8988T (cell line): ENCODE measurements at regions not wholly inside any gene's neighbourhood (a gene's known extent, or its start where the extent isn't known, plus 50 kb on each side); places are given as distances from the start of the nearest gene placed in this dataset.
"Not testable (repeated sequence)": the region's sequence is repeated elsewhere in the genome, so short reads cannot be mapped to it uniquely, and the experiment has no call there.

ENCODE experiments used
- DNase-seq: peaks from one replicate; pipeline ENCODE4 v3.0.0; 2011

DNA sequence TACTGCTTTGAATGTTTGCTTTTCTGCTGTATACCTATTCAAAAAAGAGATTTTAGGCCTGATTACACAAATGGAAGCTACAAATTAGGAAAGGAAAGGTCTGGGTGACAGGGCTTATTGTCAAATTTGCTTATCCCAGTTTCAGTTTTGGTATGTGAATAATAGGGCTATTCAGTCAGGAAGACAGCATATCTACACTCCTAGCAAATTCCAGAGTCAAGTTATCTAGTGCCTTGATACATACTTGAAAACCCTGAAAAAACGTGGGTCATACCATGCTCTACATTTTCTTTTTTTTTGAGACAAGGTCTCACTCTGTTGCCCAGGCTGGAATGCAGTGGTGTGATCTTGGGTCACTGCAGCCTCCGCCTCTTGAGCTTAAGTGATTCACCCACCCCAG lies 59.2 kb upstream of the CCDC180 start:
- not testable (repeated sequence) for DNase-seq

DNA sequence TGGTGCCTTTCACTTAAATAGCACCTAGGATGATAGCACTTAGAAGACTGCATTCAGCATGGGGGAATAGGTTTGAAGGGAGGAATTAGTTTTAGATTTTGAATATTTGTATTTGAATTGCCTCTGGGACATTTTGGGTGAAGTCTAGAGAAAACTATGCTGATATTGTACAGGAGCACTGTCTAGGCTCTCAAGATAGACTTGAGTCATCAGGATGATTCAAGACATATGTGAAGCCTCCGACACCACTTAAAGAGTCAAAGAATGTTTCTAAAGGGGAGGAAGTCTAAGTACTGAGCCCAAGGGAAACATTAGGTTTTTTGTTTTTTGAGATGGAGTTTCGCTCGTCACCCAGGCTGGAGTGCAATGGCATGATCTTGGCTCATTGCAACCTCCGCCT lies 63.9 kb upstream of the CCDC180 start:
- no peak for DNase-seq

DNA sequence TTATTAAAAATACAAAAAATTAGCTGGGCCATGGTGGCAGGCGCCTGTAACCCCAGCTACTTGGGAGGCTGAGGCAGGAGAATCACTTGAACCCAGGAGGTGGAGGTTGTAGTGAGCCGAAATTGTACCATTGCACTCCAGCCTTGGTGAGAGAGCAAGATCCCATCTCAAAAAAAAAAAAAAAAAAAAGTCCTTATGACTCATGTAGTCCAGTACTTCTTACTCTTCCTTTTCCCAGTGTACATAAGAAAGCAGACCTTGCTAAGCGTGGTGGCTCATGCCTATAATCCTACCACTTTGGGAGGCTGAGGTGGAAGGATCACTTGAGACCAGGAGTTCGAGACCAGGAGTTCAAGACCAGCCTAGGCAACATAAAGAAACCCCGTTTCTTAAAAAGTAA lies 66.0 kb upstream of the CCDC180 start:
- not testable (repeated sequence) for DNase-seq

DNA sequence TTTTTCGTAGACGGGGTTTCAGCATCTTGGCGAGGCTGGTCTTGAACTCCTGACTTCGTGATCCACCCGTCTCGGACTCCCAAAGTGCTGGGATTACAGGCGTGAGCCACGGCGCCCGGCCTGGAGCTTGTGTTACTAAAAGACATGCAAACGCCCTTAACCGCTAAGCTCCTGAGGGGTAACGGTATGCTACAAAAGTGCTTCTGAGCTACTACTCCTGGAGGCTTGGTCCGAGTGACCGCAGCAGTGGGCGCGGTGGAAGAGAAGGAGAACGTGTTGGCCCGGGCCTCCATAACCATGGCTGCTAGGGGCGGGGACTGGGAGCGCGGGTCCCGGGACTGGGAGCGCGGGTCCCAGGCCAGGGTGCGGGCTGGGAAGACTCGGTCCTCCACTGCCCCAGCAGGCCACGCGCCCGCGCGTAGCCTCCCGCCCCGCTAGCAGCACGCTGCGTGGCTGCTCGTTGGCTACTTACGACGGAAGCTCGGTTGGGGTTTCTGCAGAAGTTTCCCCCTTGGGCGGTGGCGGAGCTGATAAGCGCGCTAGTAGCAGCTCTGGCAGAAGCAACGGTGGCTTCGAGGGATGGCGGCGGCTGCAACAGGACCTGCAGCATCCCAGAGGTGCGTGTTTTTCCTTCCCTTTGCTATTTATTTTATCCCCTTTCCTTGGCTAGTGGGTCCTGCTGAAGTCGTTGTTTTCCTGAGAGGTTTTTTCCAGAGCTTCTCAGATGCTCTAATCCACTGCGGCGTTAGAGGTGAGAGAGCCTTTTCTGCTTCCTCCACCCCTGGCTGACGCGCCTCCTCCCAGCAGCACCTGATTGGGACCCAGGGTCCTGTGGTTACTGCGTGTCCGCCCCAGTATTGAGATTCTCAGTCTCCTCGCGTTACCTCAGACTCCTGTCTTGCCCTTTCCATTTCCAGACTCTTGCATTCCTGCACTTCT lies 69.2 kb upstream of the CCDC180 start:
- peak; percentile 59 for DNase-seq

DNA sequence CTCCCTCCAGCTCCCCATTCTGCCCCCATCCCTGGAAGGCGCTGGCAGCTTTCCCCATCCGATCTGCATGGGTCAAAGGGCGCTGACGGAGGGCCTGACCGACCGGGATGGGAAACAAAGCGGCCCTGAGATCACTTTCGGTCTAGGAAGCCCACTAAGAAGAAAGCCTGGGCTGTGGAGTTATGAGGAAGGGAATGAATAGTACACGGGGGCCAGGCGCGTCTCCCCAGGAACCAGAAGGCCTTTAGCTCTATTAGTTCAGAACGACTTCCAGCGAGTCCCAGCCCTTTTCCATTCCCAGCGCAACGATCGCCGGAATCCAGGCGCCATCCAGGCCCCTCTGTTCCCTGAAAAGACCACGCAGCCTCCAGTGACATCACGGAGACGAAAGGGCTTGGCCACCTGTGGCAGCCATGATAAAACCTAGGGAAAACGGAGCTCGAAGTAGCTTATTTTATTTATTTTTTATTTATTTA lies 70.1 kb upstream of the CCDC180 start:
- no peak for DNase-seq

DNA sequence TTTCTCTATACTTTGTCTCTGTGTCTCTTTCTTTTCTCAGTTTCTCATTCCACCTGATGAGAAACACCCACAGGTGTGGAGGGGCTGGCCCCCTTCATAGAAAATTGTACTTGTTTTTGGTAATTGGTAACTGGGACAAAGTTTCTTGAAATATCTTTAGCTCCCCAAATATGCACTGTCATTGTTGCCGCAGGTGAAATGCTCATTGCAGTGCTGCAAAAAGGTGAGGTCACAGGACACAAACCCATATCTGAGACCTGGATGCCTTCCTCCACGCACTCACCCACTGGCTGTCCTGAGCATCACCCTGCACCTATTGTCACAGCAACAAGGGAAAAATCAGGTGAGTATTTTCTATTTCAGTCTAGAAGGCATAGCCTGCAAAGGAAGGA lies 74.5 kb upstream of the CCDC180 start:
- DNase-seq = not testable (repeated sequence)

DNA sequence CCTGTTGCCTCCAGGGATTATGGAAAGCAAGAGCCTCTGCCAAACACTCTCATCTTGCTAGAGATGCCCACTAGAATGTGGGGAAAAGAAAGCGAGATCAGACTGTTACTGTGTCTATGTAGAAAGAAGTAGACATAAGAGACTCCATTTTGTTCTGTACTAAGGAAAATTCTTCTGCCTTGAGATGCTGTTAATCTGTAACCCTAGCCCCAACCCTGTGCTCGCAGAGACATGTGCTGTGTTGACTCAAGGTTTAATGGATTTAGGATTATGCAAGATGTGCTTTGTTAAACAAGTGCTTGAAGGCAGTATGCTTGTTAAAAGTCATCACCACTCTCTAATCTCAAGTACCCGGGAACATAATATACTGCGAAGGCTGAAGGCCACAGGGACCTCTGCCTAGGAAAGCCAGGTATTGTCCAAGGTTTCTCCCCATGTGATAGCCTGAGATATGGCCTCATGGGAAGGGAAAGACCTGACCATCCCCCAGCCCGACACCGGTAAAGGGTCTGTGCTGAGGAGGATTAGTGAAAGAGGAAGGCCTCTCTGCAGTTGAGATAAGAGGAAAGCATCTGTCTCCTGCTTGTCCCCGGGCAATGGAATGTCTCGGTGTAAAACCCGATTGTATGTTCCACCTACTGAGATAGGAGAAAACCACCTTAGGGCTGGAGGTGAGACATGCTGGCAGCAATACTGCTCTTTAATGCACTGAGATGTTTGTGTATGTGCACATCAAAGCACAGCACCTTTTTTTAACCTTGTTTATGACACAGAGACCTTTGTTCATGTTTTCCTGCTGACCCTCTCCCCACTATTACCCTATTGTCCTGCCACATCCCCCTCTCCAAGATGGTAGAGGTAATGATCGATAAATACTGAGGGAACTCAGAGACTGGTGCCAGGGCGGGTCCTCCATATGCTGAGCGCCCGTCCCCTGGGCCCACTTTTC lies 75.1 kb upstream of the CCDC180 start:
- not testable (repeated sequence) for DNase-seq

DNA sequence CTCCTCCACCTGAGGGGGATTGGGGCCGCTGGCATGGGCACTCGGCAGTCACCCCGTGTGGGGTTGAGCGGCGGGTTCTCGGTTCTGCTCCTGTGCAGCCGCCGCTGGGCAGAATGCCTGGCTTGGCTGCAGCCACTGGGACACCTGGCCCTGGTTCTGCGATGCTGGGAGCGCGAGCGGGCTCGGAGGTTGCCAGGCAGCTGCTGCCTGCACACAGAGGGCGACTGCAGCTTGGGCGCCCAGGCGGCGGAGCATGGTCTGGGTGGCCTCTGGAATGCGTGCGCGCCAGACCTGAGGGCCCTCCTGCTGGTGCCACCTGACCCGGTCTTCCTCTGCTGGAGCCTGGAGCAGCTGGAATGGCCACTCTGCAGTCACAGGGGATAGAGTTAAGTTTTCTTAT lies 85.1 kb upstream of the CCDC180 start:
- not testable (repeated sequence) for DNase-seq

DNA sequence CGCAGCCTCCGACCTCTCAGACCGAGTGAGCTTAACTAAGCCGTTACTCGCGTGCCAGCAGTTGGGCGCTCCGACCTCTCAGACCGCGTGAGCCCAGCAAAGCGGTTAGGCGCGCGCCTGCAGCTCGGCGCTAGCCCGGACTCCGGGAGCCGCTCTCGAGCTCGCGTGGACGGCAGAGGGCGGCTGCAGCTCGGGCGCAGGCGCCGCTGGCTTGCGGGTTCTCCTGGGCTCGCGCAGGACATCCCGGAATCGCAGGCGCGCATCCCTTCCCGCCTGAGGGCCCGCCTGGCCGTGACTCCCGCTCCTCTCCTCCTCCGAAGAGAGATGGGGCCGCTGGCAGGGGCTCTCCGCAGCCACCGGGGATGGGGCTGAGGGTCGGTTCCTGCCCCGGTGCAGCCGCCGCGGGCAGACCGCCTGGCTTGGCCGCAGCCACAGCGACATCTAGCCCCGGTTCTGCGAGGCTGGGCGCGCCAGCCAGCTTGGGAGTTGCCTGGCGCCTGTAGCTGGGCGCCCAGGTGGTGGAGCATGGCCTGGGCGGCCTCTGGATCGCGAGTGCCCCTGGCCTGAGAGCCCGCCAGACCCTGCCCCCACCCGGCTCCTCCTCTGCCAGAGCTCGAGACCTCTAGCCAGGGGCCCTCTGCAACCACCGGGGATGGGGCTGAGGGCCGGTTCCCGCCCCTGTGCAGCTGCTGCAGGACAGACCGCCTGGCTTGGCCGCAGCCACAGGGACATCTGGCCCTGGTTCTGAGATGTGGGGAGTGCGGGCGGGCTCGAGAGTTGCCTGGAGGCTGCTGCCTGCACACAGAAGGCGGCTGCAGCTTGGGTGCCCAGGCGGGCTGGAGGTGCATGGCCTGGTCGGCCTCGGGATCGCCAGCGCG lies 85.7 kb upstream of the CCDC180 start:
- DNase-seq = peak; percentile 48

DNA sequence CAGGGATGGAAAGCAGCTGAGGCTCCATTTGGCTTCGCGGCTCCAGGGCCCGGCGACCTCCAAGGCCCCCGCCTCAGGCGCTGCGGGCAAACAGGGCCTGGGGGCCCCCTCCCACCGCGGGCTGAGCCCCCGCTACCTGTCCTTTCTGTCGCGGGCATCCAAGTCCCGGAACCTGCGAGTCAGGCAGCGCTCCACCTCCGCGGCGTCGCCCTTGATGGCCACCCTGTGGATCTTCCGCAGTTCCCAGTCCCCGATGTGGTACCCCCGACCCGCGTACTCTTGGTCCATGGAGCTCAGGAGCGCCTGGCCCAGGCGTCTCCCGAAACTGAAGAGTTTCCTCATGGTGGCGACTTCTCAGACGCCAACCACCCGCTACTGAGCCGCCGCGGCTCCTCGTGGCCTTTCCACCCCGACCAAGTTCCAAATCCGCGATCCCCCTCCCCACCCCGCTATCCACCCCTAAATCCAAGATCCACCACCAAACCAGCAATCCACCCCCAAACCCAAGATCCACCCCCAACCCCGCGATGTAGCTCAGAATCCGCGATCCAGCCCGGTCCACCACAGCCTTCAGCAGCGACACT lies 86.5 kb upstream of the CCDC180 start:
- DNase-seq = no peak

DNA sequence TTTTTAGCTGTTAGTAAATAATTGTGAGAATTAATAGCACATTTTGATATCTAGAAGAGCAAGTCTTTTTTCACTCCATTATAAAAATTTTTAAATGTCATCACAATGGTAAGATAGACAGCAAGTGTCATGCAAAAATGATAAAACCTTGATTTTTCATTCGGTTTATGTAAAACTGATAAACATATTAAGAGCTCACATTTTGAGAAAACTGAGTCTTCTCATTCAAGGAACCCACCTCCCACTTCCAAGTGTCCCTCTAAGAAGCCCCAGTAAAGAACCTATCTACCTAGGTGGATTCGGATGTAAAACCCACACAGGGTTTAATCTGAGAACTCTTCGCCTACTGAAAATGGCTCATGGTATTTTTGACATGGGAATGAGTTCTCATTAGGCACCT lies 87.1 kb upstream of the CCDC180 start:
- not testable (repeated sequence) for DNase-seq

DNA sequence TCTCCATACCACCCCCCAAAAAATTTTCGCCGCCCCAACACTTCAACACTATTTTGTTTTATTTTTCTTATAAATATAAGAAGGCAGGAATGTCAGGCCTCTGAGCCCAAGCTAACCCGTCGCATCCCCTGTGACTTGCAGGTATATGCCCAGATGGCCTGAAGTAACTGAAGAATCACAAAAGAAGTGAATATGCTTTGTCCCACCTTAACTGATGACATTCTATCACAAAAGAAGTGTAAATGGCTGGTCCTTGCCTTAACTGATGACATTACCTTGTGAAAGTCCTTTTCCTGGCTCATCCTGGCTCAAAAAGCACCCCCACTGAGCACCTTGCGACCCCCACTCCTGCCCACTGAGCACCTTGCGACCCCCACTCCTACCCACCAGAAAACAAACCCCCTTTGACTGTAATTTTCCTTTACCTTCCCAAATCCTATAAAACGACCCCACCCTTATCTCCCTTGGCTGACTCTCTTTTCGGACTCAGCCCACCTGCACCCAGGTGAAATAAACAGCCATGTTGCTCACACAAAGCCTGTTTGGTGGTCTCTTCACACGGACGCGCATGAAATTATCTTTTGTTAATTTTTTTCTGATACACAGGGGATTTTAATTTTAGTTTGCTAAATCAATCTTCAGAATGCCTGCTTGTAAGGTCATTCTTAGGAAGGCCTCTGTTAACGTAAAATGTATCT lies 87.9 kb upstream of the CCDC180 start:
- DNase-seq = not testable (repeated sequence)

DNA sequence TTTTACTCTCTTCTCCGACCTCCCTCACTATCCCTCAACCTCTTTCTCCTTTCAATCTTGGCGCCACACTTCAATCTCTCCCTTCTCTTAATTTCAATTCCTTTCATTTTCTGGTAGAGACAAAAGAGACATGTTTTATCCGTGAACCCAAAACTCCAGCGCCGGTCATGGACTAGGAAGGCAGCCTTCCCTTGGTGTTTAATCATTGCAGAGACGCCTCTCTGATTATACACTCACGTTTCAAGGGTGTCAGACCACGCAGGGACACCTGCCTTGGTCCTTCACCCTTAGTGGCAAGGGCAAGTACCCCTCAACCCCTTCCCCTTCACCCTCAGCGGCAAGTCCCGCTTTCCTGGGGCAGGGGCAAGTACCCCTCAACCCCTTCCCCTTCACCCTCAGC lies 92.3 kb upstream of the CCDC180 start:
- DNase-seq = not testable (repeated sequence)

DNA sequence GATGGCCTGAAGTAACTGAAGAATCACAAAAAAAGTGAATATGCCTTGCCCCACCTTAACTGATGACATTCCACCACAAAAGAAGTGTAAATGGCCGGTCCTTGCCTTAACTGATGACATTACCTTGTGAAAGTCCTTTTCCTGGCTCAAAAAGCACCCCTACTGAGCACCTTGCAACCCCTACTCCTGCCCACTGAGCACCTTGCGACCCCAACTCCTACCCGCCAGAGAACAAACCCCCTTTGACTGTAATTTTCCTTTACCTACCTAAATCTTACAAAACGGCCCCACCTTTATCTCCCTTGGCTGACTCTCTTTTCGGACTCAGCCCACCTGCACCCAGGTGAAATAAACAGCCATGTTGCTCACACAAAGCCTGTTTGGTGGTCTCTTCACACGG lies 92.9 kb upstream of the CCDC180 start:
- DNase-seq = not testable (repeated sequence)

DNA sequence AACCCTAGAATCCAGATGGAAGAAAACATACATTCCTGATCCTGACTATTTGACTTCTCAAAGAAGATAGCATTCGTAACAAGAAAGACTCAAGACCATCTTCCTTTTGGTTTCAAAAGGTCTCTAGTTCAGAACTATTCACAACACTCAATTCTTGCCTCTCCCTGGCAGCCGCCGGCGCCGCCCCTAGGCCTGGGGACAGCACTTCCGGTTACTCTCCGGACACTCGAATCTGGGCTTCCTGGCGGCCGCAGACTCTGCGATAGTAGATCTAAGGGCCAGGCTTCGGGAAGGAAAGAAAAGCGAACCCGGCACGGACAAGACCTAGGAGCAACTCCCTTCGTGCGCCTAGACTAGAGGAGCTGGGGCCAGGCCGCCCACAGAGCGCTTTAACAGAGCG lies 107.8 kb upstream of the CCDC180 start:
- DNase-seq = not testable (repeated sequence)

DNA sequence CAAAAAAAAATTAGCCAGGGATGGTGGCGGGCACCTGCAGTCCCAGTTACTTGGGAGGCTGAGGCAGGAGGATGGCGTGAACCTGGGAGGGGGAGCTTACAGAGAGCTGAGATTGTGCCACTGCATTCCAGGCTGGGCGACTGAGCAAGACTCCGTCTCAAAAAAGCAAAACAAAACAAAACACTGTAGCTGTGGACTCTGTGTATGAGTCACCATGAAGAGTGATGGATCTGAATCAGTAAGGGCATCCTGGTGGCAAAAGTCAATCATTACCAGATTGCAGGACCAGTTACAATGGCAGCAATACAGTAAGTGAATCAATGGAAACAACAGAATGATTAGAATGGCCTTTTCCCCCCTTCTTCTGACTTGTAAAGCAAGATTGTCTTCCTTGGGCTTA lies 113.7 kb upstream of the CCDC180 start:
- DNase-seq = not testable (repeated sequence)

DNA sequence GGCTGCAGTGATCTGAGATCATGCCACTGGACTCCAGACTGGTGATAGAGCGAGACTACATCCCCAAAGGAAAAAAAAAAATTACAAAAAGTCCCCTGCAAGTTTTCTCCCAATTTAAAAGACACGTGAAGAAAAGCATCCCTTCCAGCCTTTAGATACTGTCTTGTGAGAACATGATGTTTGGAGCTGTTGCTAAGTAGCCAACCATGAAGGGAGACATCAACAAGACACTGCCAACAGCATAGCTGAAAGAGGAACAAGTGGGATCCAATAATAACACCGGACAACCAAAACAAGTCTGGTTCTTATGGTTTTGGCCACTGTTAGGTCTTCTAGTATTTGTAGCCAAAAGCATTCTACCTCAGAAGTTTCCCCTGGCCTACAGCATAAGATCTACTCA lies 118.9 kb upstream of the CCDC180 start:
- DNase-seq = no peak

DNA sequence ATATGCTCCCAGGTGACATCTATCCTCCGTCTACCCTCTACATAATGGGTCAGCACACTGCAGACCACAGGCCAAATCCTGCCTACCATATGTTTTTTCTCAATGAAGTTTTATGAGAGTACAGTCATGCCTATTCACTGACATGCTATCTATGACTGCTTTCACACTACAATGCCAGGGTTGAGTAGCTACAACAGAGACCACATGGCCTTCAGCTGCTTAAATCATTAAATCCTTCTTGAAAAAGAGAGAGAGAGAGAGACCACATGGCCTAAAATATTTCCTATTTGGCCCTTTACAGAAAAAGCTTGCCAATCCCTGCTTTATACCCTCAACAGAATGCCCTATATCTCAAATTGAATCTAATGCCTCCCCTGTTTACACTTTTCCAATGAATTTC lies 119.8 kb upstream of the CCDC180 start:
- not testable (repeated sequence) for DNase-seq

DNA sequence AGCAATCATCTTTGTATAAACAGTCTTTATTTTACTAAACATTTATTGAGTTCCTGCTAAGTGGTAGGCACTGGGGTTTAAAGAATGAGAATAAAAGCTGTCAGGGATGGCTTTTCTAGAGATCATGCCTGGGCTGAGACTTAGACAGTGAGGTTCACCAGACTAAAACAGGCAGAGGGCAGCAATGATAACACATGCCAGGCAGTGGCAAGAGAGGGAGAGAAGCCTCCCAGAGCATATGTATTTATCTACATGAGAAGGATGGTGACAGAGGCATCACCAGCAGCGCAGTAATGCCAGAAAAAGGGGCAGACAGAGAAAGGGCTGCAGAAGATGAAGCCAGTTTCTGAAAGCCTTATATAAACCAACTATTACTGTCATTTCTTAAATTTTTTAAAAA lies 121.0 kb upstream of the CCDC180 start:
- DNase-seq = no peak

DNA sequence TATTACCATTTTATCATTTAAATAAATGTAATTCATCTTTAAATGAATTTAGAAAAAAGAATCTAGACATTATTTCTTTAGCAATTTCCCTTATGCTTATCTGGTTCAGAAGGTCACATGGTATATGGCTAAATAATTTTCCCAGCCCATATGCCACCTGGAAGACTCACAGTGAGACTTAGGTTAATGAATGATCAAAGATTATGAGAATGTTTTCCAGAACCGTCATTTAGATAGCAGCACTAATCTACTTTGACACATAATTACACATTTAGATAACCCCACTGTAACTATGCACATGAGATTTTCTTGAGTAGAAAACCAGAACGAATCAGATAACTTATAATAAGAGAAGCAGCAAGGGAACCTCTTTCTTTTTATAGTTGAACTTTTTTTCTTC lies 124.9 kb upstream of the CCDC180 start:
- not testable (repeated sequence) for DNase-seq

DNA sequence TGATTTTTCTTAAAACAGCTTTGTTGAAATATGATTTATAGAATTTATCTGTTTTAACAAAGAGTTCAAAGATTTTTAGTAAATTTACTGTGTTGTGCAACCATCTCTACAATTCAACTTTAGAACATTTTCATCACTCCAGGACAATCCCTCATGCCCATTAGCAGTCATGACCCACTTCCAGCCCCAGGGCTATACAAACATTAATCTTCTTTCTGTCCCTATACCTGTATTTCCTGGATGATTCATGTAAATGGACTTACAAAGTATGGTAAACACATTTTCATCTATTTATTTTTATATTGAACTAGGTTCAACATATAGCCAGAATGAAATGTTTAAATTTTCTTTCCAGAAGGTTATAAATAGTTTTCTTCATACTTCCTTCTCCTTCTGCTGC lies 127.8 kb upstream of the CCDC180 start:
- DNase-seq = no peak
